Daoy (cell line): ENCODE measurements at regions not wholly inside any gene's neighbourhood (a gene's known extent, or its start where the extent isn't known, plus 50 kb on each side); places are given as distances from the start of the nearest gene placed in this dataset.

Experiments
- DNase-seq: peaks from one replicate; pipeline ENCODE4 v3.0.0-alpha.2; 2015; ENCODE audit warnings: low read depth

DNA sequence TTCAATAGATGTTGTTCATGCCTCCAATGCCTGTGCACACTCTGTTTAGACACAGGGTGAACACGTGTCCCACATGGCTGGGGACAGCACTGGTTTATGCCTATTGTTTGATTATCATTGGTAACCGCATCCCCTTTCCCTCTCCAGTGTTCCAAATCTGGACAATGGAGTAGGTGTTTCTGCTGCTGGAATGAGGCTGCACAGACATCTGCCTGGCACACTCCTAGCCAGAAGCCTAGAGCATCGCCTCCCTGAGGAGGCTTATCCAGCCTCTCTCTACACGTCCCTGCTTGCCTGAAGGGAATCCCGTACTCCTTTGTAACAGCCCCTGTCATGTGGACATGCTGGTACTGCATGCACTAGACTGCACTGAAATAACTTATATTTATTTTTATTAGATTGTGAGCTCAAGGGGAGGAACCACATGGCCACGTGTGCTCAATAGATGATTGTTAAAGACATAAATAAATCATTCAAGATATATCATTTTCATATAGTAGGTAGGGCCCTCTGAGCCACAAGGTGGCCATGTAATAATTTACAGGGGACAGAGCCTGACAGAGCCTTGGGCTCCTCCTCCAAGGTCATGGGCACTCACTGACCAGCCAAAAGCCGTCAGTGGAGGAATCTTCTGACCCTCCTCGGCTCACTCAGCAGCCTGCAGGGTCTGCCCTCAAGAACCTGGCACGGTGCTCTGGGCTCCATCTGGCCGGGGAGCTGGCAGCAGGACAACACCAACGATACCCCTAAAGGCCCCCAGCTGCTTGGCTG lies 310.9 kb upstream of the ZNF32 start:
- no peak for DNase-seq

DNA sequence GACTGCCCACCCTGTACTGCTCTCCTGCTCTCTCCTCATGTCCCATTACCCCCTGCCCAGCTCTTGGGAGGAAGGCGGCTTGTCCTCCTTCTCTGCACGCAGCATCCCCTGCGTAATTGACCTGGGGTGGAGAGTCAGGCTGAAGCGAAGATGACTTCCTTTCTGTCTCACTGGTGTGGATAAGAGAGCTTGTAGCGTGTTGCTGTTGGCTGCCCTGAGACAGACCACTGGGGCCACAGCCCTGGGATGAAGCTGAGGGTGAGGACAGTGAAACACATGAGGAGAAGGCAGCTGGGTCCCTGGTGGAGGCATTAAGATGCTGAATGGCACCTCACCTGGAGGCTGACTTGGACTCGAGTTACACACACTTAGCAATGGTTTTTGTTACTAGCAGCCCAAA lies 310.3 kb upstream of the ZNF32 start:
- no peak for DNase-seq

DNA sequence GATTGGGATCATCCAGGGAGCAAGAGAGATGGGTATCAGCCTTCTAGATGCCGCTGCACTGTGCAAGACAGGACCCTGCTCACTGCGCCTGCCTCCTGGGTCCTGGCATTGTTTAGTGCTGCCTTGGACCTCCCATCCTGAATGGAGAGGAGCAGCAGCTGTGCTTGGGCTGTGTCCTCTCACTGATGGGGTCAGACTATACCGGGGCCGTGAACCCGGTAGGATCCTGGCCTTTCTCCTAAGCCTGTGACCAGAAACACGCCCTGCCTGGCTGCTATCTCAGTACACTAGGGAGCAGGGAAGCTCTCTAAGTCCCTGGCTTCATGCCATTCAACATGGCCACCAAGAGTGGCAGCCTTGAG lies 309.4 kb upstream of the ZNF32 start:
- DNase-seq = no peak

DNA sequence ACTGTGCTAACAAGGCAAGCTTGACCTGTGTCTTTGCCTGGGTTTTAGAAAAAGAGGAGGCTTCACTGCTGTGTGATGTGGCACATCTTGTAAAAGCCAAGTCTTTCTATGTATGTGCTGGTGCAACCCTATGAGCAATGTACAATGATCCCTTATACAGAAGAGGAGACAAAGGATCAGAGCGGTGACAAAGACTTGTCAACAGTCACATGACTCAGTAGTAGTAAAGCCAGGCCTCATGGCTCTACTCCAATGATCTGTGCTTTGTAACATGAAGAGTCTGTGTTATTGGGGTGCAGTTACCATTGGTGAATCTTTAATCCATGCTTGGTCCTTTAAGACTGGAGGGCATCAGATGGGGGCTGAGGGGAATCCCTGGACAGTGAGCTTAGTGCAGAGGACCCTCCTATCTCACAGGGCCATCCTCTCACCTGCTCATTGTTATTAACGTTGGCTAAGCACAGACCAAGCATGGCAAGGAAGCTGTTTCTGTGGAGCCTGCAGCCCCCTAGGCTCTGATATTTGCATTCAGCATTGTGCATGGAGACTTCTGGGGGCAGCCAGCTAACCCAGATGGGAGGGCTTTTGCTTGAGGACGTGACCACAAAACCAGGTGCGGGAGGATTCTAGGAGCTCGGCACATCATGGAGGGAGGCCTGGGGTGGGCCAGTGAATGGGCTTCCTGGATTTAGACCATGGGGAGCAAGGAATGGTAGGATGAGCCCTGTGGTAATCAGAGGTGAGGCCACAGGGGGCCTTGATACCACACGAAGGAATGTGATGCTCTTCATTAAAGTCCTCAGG lies 308.8 kb upstream of the ZNF32 start:
- no peak for DNase-seq

DNA sequence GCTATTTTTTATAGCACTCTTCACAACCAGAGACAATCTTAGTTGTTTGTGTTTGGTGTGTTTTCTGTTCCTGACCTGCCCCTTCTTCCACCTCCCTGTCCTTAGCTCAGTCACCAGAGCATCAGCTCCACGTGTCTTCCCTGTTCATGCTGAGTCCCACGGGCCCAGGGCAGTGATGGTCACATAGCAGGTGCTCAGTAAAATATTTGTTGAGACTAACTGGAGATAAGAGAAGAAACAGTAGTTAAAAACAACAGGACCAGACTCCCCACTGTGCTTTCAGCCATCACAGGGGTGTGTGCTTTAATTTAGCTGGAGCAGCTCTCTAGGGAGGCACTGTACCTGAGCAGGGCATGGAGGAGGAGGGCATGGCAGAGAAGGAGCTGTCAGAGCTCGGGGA lies 307.3 kb upstream of the ZNF32 start:
- no peak for DNase-seq

DNA sequence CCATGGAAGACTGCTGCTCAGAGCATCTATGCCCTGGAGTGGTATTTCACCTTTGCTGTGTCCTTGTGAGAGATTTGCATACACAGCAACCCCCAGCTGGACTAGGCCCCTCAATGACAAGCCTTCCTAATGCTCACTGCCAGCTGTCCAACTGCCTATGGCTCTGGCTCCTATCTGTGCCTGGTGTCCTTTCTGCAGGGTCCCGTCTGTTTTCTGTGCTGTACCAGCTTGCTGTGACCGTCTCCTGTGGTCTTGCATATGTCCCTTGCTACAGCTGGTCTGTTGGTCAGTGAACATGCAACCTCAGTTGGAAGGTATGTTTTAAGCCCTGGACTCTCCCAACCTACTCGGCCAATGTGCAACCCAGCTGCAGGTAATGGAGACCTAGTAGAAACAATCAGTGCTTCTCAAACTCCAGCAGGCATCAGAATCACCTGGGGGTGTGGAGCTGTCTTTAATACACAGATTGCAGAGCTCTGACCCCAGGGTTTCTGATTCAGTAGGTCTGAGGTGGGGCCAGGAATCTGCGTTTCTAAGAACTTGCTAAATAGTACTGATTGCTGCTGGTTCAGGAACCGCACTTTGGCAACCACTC lies 306.4 kb upstream of the ZNF32 start:
- DNase-seq = no peak

DNA sequence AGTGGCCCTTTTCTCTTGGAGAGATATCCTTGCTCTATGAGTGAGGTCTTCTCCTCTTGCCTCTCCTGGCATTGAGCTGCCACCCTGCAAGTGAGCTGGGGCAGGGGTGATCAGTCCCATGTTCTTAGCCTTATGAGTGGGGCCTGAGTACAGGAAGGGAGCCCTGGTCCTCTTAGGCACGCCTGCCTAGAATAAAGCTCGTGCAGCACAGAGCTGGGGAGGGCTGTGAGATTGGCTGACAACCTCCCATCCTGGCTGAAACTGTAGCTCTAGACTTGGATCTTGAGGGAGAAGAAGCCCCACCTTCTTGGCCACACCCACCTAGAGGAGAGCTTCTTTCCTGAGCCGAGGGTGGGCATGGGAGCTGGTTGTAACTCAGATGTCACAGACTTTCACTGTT lies 305.0 kb upstream of the ZNF32 start:
- no peak for DNase-seq

DNA sequence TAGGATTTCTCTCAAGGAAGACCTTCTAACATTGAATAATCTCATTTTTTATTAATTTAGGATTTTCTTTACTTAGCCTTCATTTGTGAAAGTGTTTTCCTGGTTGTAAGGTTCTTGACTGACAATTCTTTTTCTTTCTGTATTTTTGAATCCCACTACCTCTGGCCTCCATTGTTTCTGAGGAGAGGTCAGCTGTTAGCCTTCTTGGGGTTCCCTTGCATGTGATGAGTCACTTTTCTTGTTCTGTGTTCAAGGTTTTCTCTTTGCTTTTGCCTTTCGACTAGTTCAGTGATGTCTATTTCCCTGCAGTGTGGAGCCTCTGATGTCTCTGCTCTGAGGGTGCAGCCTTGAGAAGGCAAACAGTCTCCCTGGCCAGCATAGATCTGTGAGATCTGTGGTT lies 304.1 kb upstream of the ZNF32 start:
- no peak for DNase-seq

DNA sequence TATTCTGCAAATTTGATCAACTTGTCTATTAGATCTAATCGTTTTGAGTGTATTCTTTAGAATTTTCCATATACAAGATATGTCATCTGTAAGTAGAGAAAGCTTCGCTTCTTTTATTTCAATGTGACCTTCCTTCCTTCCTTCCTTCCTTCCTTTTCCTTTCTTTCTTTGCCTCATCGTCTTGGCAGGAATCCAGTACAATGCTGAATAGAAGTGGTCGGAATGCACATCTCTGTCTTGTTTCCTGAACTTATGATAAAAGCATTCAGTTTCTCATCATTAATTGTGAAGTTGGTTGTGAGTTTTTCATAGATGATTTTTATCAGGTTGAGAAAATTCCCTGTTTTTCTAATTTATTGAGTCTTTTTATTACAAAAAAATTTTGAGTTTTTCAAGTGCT lies 300.7 kb upstream of the ZNF32 start:
- no peak for DNase-seq

DNA sequence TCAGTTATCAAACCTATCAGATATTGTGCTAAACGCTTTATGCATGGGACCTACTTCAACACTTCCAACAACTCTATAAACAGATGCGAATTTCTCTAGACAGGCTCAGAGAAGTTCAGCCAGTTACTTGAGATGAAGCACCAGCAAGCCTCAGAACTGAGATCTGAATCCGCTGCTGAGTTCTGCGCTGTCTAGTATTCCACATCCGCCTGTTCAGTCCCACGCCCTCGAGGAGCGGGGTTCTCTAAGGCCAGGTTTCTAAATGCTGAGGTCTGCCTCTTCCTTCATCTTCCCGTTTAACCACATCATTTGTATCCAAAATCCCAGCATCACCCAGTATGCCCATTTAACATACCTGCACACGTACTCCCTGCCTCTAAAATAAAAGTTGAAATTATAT lies 297.8 kb upstream of the ZNF32 start:
- DNase-seq = no peak

DNA sequence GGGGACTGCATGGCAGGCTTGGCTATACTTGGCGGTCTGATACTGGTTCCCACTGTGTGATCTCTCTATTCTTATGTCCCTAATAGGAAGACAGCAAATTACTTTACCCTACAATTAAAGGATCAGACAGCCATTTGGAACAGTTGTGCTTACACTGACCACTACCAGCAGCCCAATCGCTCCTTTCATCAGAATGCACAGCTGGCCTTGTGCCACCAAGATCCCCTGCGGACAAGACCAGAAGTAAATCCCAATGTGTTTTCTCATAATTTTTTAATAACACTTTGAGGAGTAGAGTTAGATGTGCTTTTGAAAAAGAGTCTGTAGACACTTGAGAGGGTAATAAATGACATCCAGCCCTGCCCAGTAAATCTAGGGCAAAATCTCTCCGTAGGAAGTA lies 297.2 kb upstream of the ZNF32 start:
- DNase-seq = no peak

DNA sequence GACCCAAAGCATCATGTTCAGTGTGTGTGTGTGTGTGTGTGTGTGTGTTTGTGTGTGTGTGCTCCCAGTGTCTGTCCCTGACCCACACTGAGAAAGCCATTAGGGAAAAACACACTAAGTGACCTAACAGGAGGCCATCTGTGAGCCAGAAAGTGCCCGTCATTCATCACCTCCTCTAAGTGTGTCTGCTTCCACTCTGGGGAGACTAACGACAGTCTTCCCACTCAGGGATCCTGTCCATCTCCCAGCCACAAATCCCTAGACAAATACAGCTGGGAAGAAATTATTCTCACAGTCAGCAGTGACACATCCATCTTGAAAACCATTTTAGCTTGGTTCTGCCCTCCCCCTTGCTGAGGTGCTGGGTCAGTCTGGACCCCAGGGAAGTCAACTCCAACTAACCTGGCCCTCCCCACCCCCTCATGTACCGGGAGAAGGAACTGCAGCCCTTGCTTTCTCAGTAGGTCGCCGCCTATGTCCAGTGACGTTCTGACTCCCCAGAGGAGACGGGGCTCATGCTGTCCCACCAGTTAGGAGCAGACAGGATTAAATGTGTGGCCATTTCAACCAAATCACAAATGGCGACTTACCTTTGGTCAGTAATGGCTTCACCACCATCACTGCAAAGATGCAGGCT lies 296.5 kb upstream of the ZNF32 start:
- no peak for DNase-seq

DNA sequence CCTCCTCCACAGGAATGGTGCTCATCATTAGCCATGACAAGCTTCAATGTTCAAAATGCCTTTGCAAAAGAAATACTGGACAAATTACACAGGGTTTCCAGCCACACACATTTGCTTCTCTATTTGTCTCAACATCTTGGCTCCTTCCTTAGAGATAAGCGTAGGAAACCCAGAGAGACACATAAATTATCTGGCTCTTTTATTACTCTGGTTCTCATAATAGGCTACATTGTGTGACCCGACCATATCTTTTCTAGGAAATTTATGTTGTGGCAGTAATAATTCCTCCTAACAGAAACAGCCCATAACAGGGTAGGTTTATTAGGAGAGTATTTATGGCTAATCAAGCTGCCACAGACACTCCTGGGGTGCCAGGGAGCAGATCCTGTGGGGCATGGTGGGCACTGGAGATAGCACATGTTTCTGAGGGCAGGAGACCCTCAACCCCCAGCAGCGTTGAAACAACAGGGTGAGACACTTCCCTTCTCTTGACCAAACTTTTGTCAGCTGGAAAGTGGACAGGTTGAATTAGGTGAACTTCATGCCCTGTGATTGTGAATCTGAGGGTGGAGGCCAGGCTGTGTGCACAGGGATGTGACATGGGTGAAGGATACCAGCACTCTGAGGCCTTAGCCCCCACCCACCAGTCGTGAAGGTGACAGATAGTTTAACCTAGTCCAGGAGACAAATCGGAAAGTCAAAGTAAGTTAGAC lies 295.9 kb upstream of the ZNF32 start:
- DNase-seq = no peak

DNA sequence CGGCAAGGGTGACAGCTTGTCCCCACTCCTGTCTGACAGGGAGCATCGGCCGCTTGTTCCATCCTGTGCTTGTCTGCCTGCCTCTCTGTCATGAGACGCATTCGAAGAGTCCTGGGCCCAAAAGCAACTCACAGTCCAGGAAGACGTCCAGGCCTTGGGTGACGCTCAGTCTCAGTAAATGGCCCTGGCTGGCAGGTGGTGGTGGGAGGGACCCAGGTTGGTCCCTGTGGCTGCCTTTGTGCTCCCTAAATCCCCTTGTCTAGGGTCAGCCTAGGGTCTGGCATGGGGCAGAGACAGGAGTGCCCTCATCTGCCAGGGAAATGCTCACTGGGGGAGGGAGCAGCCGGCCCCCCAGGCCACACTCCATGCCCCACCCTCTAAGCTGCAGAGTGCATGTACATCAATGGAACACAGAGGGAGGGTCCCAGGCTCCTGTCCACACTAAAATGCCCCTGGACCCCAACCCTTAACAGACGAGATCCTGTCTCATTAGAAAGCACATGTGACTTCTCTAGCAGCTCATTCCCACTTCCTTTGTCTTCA lies 295.2 kb upstream of the ZNF32 start:
- DNase-seq = no peak

DNA sequence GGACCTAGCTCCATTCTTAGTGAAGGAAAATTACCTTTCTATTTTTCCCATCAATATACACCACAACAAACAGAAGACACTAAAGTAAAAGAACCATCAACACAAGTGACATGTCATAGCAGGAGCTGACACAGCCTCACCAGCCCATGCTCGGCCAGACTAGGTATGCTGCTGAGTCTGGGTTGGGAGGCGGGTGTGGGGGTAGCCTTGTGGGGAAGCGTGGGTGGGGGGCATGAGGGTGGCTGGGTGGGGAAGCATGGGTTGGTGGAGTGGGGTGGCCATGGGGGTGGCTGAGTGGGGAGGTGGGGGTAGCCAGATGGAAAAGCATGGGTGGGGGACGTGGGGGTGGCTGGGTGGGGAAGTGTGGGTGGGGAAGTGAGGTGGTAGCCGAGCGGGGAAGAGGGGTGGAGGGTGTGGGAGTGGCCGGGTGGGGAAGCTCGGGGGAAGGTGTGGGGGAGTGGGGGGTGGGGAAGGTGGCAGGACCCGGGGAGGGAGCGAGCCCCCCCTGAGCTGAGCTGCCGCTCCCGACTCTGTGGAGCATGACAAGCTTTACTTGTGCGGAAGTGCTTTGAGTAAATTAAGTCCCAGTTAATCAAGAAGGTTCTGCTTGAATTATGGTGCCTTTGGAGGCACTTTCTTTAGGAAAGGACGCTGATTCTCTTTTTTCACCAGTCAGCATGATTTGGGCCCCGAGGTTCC lies 294.6 kb upstream of the ZNF32 start:
- no peak for DNase-seq

DNA sequence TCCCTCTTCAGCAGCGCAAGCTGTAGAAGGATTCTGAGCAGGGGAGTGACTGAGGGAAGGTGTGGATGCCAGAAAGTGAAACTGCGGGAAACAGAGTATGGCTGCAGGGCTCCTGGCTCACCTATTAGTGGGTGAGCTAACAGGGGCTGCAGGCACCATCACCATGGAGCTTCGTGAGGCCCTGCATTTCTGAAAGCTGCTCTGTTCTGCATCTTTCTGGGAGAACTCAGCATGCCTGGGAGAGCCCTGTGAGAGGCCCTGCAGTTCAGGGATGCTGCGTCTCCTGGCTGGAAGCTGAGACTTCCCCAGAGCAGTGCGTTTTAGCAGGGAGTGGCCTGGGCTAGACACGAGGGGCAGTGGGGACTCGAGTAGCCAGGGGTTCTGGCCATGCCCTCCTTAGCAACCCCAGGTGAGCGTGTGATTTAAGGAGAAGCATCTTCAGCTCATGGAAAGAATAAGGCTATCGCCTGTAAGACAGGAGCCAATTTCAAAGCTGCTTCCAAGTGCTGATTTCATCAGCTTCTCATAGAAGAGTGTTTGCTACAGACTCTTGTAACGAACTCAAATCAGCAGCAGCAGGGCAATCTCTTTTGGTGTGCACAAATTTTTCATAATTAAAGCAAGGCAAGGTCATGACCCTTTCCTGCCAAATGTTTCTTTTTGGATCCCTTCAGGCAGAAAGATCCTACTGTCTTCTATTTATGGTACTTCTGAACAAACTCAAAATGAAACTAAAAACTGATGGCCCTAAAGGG lies 293.6 kb upstream of the ZNF32 start:
- no peak for DNase-seq

DNA sequence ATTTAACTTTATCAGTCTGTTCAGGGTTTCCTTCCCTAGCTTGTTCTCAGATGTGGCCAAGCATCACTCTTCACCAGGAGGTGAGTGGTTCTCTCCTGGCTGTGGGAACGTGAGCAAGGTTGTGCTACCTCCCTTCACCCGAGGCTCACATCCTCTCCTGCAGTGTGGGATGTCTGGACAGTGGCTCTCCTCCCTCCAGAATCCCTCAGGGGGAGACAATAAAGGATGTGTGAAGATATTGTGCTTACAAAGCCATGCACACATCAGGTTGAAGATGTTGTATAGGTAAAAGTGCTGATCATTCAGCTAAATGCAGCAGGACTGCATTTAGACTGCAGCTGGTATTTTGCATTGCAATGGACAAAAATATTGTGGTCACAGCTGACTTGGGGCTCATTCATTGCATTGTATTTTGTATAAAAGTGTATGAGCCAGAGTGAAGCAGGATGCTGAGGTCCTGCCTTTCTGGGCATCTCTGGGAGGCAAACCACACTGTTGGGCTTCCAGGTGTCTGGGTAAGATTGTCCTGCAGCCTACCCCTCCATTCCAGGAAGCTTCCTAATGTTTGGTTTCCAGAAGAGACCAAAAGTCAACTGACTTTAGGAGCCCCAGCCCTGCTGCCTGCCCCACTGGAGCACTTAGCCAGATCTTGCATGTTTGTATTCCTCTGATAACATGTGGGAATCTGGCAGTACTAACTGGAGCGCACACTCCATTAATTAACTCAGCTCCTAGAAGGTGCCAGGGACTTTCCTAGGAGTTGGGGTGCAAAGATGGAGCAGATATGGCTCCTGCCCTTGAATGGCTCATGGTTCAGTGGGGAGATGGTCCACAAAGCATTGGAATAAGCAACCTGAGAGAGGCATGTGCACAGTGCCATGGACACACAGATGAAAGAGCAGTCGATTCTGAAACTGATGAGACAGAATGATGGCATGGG lies 292.5 kb upstream of the ZNF32 start:
- no peak for DNase-seq

DNA sequence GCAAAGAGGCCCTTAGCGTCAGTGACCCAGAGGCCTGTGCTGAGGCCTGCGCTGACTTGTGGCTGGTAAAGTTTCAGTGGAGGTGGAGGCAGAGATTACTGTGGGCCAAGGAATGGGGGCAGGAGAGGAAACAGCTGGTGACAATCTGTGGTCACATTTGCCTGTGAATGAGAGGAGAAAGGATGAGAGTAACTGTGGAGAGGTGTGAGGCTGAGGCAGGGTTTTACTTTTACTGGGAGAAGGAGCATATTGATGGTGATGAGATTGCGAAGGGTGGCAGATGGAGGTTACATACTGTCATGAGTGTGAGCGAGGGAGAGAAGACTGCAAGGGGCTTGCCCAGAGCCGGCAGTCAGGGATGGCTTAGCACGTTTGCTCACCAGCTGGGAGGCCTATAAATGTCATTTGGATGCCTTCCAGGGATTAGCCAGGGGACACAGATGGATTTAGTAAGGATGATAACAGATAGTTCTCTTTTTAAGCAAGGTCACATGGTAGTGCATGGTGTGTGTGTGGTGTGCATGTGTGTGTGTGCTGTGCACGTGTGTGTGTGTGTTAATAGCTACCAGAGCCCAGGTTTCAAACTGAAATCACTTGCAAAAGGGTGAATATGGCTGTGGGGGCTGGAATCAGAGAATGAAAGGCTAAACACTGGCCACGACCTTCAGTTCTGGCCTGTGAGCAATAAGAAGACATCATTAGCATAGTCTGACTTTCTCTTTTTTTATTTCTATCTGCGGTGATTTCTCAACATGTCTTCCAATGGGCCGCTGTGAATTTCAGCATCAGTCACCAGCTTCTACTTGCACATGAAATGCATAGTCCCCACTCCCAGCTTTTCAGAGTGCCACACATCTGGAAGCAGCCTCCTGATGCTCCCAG lies 291.5 kb upstream of the ZNF32 start:
- no peak for DNase-seq
